ENCODE measurements at regions not wholly inside any gene's neighbourhood (a gene's known extent, or its start where the extent isn't known, plus 50 kb on each side); places are given as distances from the start of the nearest gene placed in this dataset.
"Not testable (repeated sequence)": the region's sequence is repeated elsewhere in the genome, so short reads cannot be mapped to it uniquely, and the experiment has no call there.

- no peak for DNase-seq
These were observed 148.6 kb upstream of the CDIN1 start for GRCh38 chr15:36430726-36431265.

- DNase-seq, result no peak
These were observed 147.3 kb upstream of the CDIN1 start for GRCh38 chr15:36432161-36432560.

DNA sequence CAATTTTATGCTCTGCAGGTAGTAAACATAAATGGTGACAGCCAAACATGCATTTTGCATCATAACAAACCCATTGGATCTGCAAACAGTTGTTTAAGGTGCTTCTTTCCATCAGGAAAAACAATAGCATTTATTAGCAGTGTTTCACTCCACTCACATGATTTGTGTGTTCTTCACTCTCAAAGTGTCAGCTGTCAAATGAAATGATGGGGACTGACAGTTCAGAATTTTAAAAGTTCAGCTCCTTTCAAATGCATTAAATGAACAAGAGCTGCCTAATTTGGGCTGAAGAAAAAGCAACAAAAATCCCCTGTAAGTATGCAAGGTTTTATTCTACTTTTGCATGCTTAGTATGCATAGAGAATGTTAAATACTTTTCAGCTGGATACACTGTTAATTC, 145.2 kb upstream of the CDIN1 start:
- no peak for DNase-seq

DNA sequence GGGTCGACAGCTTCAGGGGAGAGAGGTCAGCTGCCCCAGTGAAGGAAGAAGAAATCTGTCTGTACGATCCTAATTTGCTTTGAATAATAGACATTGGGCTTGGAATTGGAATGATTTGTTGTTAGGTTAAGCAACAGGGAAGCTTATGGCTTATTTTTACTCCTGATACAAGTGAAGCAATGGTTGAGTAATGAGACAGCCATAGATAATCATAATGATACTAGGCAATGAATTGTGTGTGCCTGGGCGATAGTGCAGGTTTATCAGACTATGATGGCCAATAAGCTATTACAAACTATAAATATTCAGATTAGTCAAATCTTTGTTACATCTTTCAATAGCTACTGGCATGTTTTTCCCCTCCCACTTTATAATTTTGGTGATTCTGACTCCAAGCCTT, 140.9 kb upstream of the CDIN1 start:
- DNase-seq, result no peak

DNA sequence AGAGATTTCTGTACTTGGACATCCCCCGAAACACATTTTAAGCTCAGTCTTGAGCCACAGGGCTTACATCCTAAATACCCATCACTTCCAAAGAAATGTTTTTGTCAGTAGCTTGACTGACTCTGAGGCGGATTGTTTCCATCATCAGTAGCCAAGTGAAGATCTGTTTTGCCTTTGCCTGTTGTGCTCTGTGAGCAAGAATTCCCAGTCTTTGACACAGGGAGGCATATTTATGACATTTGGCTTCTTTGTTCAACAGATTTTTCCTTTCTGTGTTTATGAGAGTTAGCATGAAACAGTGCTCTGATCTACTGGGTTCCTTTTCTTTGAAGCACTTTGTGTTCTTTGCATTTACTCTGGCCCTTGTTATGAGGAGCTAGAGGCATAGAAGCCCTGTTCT, 132.1 kb upstream of the CDIN1 start:
- DNase-seq, result no peak

- no peak for DNase-seq
These were observed 131.0 kb upstream of the CDIN1 start for GRCh38 chr15:36448418-36448817.

GRCh38 chr15:36449084-36449661, 130.3 kb upstream of the CDIN1 start:
- no peak for DNase-seq

- DNase-seq, result no peak
These were observed 129.7 kb upstream of the CDIN1 start for GRCh38 chr15:36449662-36450145.

DNA sequence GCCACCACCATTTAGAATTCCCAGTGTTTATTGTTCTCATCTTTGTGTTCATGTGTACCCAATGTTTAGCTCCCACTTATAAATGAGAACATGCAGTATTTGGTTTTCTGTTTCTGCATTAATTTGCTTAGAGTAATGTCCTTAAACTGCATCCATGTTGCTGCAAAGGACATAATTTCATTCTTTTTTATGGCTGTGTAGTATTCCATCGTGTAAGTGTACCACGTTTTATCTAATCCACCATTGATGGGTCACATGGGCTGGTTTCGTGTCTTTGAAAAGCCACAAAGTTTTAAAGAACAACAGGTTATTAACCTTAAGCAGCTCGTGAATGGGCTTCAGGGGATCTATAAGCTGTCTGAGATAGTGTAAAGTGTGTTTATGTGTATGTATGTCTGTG, 125.2 kb upstream of the CDIN1 start:
- DNase-seq, result not testable (repeated sequence)

GRCh38 chr15:36458411-36458810, 121.0 kb upstream of the CDIN1 start:
- DNase-seq, result no peak

GRCh38 chr15:36465304-36465703, 114.1 kb upstream of the CDIN1 start:
- DNase-seq, result no peak

GRCh38 chr15:36468746-36469145, 110.7 kb upstream of the CDIN1 start:
- DNase-seq, result no peak

- no peak for DNase-seq
These were observed 110.0 kb upstream of the CDIN1 start for GRCh38 chr15:36469311-36469966.

DNA sequence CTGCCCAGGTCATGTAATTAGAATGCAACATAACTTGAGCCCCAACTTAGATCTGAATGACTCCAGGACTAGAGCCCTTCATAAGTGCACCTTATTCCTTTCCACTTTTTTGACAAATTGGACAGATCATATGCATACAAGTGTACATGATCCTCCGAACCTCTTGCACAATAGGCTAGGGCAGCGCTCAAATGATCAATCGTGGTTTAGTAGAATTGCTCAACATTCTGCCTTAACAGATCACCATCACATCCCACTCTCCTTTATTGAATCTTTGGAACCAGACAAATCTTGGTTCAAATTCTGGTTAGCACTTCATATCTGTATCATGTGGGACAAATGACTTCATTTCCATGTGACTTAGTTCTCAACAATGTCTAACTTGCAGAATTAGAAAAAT, 106.8 kb upstream of the CDIN1 start:
- no peak for DNase-seq

- no peak for DNase-seq
These were observed 100.9 kb upstream of the CDIN1 start for GRCh38 chr15:36478561-36478960.

DNA sequence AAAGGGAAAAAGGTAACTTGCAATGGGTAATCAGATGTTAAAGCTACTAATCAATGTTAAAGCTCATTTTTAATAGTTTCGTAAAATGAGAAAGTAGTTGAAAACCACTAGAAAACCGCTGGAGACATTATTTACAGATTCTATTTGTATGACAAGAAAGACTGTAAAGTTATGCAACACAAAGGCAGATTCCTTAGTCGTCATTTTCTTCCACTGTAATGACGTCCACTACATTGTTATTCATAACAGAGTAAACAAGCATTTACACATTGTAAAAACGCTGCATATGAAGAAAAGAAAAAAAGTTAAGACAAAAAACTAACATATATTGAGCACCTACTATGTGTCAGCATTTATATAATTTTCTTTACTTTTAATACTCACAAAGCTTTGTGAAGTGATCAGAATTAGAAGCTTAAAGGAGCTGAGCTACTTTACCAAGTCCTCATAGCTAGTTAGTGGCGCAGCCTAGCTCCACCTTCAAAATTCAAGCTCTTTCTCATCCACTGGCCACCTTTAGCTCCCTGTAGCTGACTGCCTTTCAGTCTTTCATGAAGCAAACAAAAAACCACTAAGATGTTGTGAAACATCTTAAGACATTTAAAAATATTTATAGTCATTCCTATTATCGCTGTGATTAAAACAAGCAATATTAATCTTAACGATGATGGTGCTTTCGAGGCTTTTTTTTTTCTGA, 100.1 kb upstream of the CDIN1 start:
- no peak for DNase-seq

GRCh38 chr15:36481156-36481555, 98.3 kb upstream of the CDIN1 start:
- DNase-seq, result no peak

GRCh38 chr15:36483409-36483808, 96.0 kb upstream of the CDIN1 start:
- DNase-seq, result no peak

- no peak for DNase-seq
These were observed 95.2 kb upstream of the CDIN1 start for GRCh38 chr15:36484038-36484778.

- no peak for DNase-seq
These were observed 87.5 kb upstream of the CDIN1 start for GRCh38 chr15:36491912-36492311.

DNA sequence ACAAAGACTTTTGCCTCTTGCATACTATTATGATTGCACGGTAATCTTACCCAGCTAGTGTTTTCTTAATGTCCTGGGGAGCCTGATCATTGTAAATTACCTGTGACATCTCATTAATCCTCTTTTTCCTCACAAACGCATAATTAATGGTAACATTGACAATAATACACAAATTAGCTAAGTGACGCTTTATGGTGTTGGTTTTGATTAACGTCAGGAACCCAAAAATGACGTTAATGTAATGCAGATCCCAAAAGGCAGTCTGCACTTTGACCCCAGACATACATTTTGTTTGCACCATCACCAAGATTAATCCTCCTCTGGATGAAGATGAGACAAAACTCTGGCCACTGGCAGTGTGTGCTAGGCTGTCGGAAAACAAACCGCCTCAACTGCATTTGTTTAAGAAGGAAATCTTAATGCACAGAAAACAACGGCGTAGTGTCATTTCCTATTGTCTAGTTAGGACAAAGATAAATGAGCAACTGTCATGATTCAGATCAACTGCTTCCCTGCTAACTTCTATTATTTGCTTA, 83.9 kb upstream of the CDIN1 start:
- no peak for DNase-seq

- DNase-seq, result no peak
These were observed 81.5 kb upstream of the CDIN1 start for GRCh38 chr15:36497901-36498300.

DNA sequence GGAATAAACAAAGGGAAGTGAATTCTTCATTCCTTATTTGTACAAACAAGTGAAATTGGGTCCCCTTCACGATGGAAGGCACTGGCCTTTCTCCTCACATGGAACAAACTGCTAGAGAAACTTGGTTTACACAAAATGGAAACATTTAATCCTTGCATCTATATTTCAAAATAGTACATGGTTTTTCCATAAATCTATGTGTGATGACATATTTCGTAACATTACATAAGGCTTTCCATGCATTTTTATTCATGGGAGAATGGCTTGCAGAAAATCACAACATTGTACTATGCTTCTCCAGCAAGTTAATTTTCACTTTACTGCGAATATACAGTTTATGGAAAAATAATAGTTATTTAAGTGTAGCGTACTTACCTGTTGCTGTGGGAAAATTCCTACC, 81.0 kb upstream of the CDIN1 start:
- no peak for DNase-seq

All from NCI-H774 (cell line).